H9 (cell line): ENCODE measurements at regions not wholly inside any gene's neighbourhood (a gene's known extent, or its start where the extent isn't known, plus 50 kb on each side); places are given as distances from the start of the nearest gene placed in this dataset.

Experiments
- DNase-seq: peaks from one replicate; pipeline ENCODE4 v3.0.0-alpha.2; 2017
- H2AFZ ChIP-seq: one replicate; pipeline ENCODE4 v1.6.1; 2013; ENCODE audit warnings: mild to moderate bottlenecking, low read length, control low read depth, moderate library complexity
- H2AK5ac ChIP-seq: 2 replicates; pipeline ENCODE4 v1.6.1; 2013; ENCODE audit warnings: low read length, control low read depth, mixed read lengths; ENCODE audit not compliant: insufficient read length
- H2BK120ac ChIP-seq: one replicate; pipeline ENCODE4 v1.6.1; 2013; ENCODE audit warnings: low read depth, mild to moderate bottlenecking, low read length, control low read depth, inconsistent platforms; ENCODE audit not compliant: poor library complexity, severe bottlenecking
- H2BK12ac ChIP-seq: 2 replicates; pipeline ENCODE4 v1.6.1; 2013; ENCODE audit warnings: low read length, control low read depth, mixed read lengths, low read depth; ENCODE audit not compliant: insufficient read length
- H2BK15ac ChIP-seq: 2 replicates; pipeline ENCODE4 v1.6.1; 2013; ENCODE audit warnings: low read depth, low read length, control low read depth
- H2BK20ac ChIP-seq: one replicate; pipeline ENCODE4 v1.6.1; 2013; ENCODE audit warnings: low read depth, mild to moderate bottlenecking, low read length, control low read depth, inconsistent platforms; ENCODE audit not compliant: poor library complexity, severe bottlenecking
- H2BK5ac ChIP-seq: 2 replicates; pipeline ENCODE4 v1.6.1; 2013; ENCODE audit warnings: low read length, control low read depth, mixed read lengths; ENCODE audit not compliant: insufficient read length
- H3K14ac ChIP-seq: 2 replicates; pipeline ENCODE4 v1.6.1; 2013; ENCODE audit warnings: low read length, control low read depth; ENCODE audit not compliant: insufficient read depth
- H3K18ac ChIP-seq: 2 replicates; pipeline ENCODE4 v1.6.1; 2013; ENCODE audit warnings: low read depth, mild to moderate bottlenecking, mixed read lengths, low read length, control low read depth; ENCODE audit not compliant: insufficient read length
- H3K23ac ChIP-seq: 2 replicates; pipeline ENCODE4 v1.6.1; 2013; ENCODE audit warnings: low read length, control low read depth, mixed read lengths, low read depth; ENCODE audit not compliant: insufficient read length
- H3K23me2 ChIP-seq: 2 replicates; pipeline ENCODE4 v1.6.1; 2013; ENCODE audit warnings: low read depth, mild to moderate bottlenecking, mixed read lengths, low read length, control low read depth; ENCODE audit not compliant: insufficient read length, poor library complexity, severe bottlenecking
- H3K27ac ChIP-seq: 2 replicates; pipeline ENCODE4 v1.5.1; 2013; ENCODE audit warnings: low read length, control low read depth, mixed read lengths, low read depth; ENCODE audit not compliant: insufficient read length
- H3K27me3 ChIP-seq: 2 replicates; pipeline ENCODE4 v1.6.1; 2013; ENCODE audit warnings: low read length, control low read depth, inconsistent platforms; ENCODE audit not compliant: insufficient read depth
- H3K4ac ChIP-seq: 2 replicates; pipeline ENCODE4 v1.6.1; 2013; ENCODE audit warnings: low read depth, mild to moderate bottlenecking, control low read depth, inconsistent platforms, low read length, moderate library complexity
- H3K4me1 ChIP-seq: 2 replicates; pipeline ENCODE4 v1.6.1; 2013; ENCODE audit warnings: low read length, control low read depth, inconsistent platforms; ENCODE audit not compliant: insufficient read depth
- H3K4me2 ChIP-seq: 2 replicates; pipeline ENCODE4 v1.6.1; 2013; ENCODE audit warnings: low read length, control low read depth, mixed read lengths; ENCODE audit not compliant: insufficient read length, insufficient read depth
- H3K56ac ChIP-seq: 2 replicates; pipeline ENCODE4 v1.6.1; 2013; ENCODE audit warnings: low read depth, mild to moderate bottlenecking, mixed read lengths, low read length, control low read depth; ENCODE audit not compliant: insufficient read length
- H3K79me1 ChIP-seq: 2 replicates; pipeline ENCODE4 v1.6.1; 2013; ENCODE audit warnings: low read depth, mild to moderate bottlenecking, moderate library complexity, low read length, control low read depth, inconsistent platforms; ENCODE audit not compliant: insufficient read depth, poor library complexity, severe bottlenecking
- H3K79me2 ChIP-seq: 2 replicates; pipeline ENCODE4 v1.6.1; 2013; ENCODE audit warnings: low read length, control low read depth, inconsistent platforms; ENCODE audit not compliant: insufficient read depth
- H3K9ac ChIP-seq: 2 replicates; pipeline ENCODE4 v1.6.1; 2013; ENCODE audit warnings: low read length, control low read depth, mixed read lengths; ENCODE audit not compliant: insufficient read length; ENCODE audit errors: extremely low read depth
- H3K9me3 ChIP-seq: one replicate; pipeline ENCODE4 v1.6.1; 2013; ENCODE audit warnings: low read depth, low read length, inconsistent platforms; ENCODE audit not compliant: control insufficient read depth
- H3T11ph ChIP-seq: one replicate; pipeline ENCODE4 v1.6.1; 2013; ENCODE audit warnings: mild to moderate bottlenecking, low read length, control low read depth, inconsistent platforms
- H4K20me1 ChIP-seq: one replicate; pipeline ENCODE4 v1.6.1; 2013; ENCODE audit not compliant: control insufficient read depth, insufficient read length, insufficient read depth
- H4K5ac ChIP-seq: 2 replicates; pipeline ENCODE4 v1.6.1; 2013; ENCODE audit warnings: low read depth, mild to moderate bottlenecking, mixed read lengths, low read length, control low read depth; ENCODE audit not compliant: insufficient read length
- H4K8ac ChIP-seq: replicated peaks from 2 replicates; pipeline ENCODE4 v1.6.1; 2013; ENCODE audit warnings: low read length, control low read depth, mixed read lengths, low read depth; ENCODE audit not compliant: insufficient read length
- H4K91ac ChIP-seq: 2 replicates; pipeline ENCODE4 v1.6.1; 2013; ENCODE audit warnings: low read depth, mild to moderate bottlenecking, moderate library complexity, mixed read lengths, low read length, control low read depth; ENCODE audit not compliant: insufficient read length
- H3K27ac Mint-ChIP-seq, 3 experiments: 2 replicates in 2 of 3; 3 replicates in 1 of 3; pipeline ENCODE4 v1.8.0; 2020 to 2021; ENCODE audit warnings: mixed read lengths in 3 of 3, mild to moderate bottlenecking in 1 of 3, moderate library complexity in 1 of 3
- H3K27me3 Mint-ChIP-seq: 2 replicates; pipeline ENCODE4 v1.8.0; 2021; ENCODE audit warnings: low read depth, mild to moderate bottlenecking, moderate library complexity, mixed read lengths
- H3K36me3 Mint-ChIP-seq, 3 experiments: 2 replicates in 2 of 3; 3 replicates in 1 of 3; pipeline ENCODE4 v1.8.0; 2020 to 2021; ENCODE audit warnings: low read depth in 3 of 3, mixed read lengths in 3 of 3; ENCODE audit not compliant: insufficient read depth in 1 of 3
- H3K4me1 Mint-ChIP-seq, 2 experiments: 2 replicates each; pipeline ENCODE4 v1.8.0; 2020; ENCODE audit warnings: mixed read lengths in 2 of 2
- H3K4me3 Mint-ChIP-seq, 2 experiments: 2 replicates in 1 of 2; 3 replicates in 1 of 2; pipeline ENCODE4 v1.8.0; 2020 to 2021; ENCODE audit warnings: mild to moderate bottlenecking in 2 of 2, mixed read lengths in 2 of 2, moderate library complexity in 1 of 2
- H3K9me3 Mint-ChIP-seq, 2 experiments: 2 replicates in 1 of 2; 3 replicates in 1 of 2; pipeline ENCODE4 v1.8.0; 2020; ENCODE audit warnings: mild to moderate bottlenecking in 2 of 2, mixed read lengths in 2 of 2, moderate library complexity in 1 of 2
- CTCF ChIP-seq: fragments of 200-600 bp; sonication (generic); conservative IDR thresholded peaks from 3 replicates; pipeline ENCODE4 v1.8.0; 2021; ENCODE audit warnings: antibody characterized with exemption, mild to moderate bottlenecking
- WGBS: extraction: QIAGEN DNeasy Blood & Tissue Kit; methylation state at CpG from one replicate; pipeline ENCODE4 v1.1.7; 2013; ENCODE audit warnings: missing lambda C conversion rate, low lambda C conversion rate, mixed read lengths; ENCODE audit not compliant: insufficient read length; ENCODE audit errors: extremely low coverage; 5-methylcytosine and 5-hydroxymethylcytosine counted together

DNA sequence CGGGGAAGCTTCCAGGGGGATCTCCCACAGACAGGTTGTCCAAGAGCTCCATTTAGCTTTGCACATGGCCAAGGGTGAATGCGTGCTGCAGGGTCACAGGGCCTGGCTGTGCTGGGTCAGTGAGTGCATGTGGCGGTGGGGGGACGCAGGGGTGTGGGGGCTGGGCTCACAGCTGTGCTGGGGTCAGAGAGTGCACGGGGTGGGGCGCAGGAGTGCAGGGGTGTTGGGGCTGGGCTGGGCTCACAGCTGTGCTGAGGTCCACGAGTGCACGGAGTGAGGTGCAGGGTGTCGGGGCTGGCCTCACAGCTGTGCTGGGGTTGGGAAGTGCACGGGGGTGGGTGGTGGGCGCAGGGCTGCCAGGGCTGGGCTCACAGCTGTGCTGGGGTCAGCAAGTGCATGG lies 557.7 kb downstream of the BRD1 start:
- no peak overlapping the region for H3K27ac ChIP-seq
- no peak overlapping the region for H4K91ac ChIP-seq
- no peaks in the 10 kb centered on the region for H3K9me3 ChIP-seq
- H3K23ac ChIP-seq: no peak overlapping the region
- H3K14ac ChIP-seq: no peak overlapping the region
- H3K4ac ChIP-seq: no peak overlapping the region
- H3K18ac ChIP-seq: no peak overlapping the region
- H3K4me1 ChIP-seq: peaks cover 10% of the 10 kb centered on the region; the same call in 1 of the 2 replicates
- H3K27me3 ChIP-seq: peaks cover 5% of the 10 kb centered on the region; the same call in 1 of the 2 replicates
- H3K4me2 ChIP-seq: peak overlapping the region; percentile 77
- H4K20me1 ChIP-seq: no peaks in the 10 kb centered on the region
- no peak overlapping the region for H3K56ac ChIP-seq
- H2BK15ac ChIP-seq: no peak overlapping the region
- H4K5ac ChIP-seq: no peak overlapping the region
- H3K4me1 Mint-ChIP-seq: peaks cover 31 to 38% of the 10 kb centered on the region in 2 experiments
- DNase-seq: peak; percentile 59
- no peak overlapping the region for H3T11ph ChIP-seq
- H2BK120ac ChIP-seq: no peak overlapping the region
- H2BK5ac ChIP-seq: no peak overlapping the region
- H3K4me3 Mint-ChIP-seq: peak overlapping the region; percentile 55 to 71
- H2BK20ac ChIP-seq: no peak overlapping the region
- H3K36me3 Mint-ChIP-seq: peaks cover 3 to 4% (median 3%) of the 10 kb centered on the region in 3 experiments; a peak in 4 of 7 replicates
- H3K79me2 ChIP-seq: no peaks in the 10 kb centered on the region
- H4K8ac ChIP-seq: no peak overlapping the region
- H2AFZ ChIP-seq: no peak overlapping the region
- H3K27ac Mint-ChIP-seq: peak overlapping the region in 1 of 3 experiments; percentile 97; a peak in 3 of 7 replicates
- no peak overlapping the region for H3K9ac ChIP-seq
- H3K27me3 Mint-ChIP-seq: peaks cover 80% of the 10 kb centered on the region
- H3K79me1 ChIP-seq: no peaks in the 10 kb centered on the region
- no peak overlapping the region for H2BK12ac ChIP-seq
- H2AK5ac ChIP-seq: no peak overlapping the region
- H3K9me3 Mint-ChIP-seq: peaks cover 4 to 6% of the 10 kb centered on the region in 2 experiments; a peak in 3 of 5 replicates
- no CpG with 5 or more reads among the region's 11 CpGs for WGBS
- peaks cover 5% of the 10 kb centered on the region for H3K23me2 ChIP-seq
- no peak for TF ChIP-seq CTCF
